ENCODE measurements at regions not wholly inside any gene's neighbourhood (a gene's known extent, or its start where the extent isn't known, plus 50 kb on each side); places are given as distances from the start of the nearest gene placed in this dataset.

GRCh38 chr10:52678611-52679010 is 94.0 kb downstream of the MBL2 start:
- no peak overlapping the region for H3K4me2 ChIP-seq (ENCODE audit: insufficient read depth, insufficient read length, low read length)
- no peak overlapping the region for H2AK5ac ChIP-seq (ENCODE audit: insufficient read length, low read length)

More at GRCh38 chr10:52678611-52679010, 94.0 kb downstream of the MBL2 start:
- Histone ChIP-seq H3K27me3 (ENCODE audit: insufficient read depth, low read length) (no peaks in the 10 kb centered on the region), H2BK20ac (ENCODE audit: low read depth, low read length, poor library complexity, severe bottlenecking) (no peak overlapping the region), H3K56ac (ENCODE audit: insufficient read length, low read depth, low read length) (no peak overlapping the region), H2BK12ac (ENCODE audit: insufficient read length, low read depth, low read length) (no peak overlapping the region), H3K23me2 (ENCODE audit: insufficient read length, low read depth, low read length, poor library complexity, severe bottlenecking) (no peaks in the 10 kb centered on the region), H2BK5ac (ENCODE audit: insufficient read length, low read length) (no peak overlapping the region), H4K20me1 (ENCODE audit: control insufficient read depth, insufficient read depth, insufficient read length) (no peaks in the 10 kb centered on the region), H4K5ac (ENCODE audit: insufficient read length, low read depth, low read length) (no peak overlapping the region), H3K79me2 (ENCODE audit: insufficient read depth, low read length) (0 out of 2 replicates have a peak, but pooled peaks cover 2% of the 10 kb centered on the region), H3K9me3 (ENCODE audit: control insufficient read depth, low read depth, low read length) (no peaks in the 10 kb centered on the region), H2BK15ac (ENCODE audit: low read depth, low read length) (no peak overlapping the region), H2AFZ (ENCODE audit: low read length) (no peak overlapping the region), H3K4ac (ENCODE audit: low read depth, low read length) (no peak overlapping the region), H4K91ac (ENCODE audit: insufficient read length, low read depth, low read length) (no peak overlapping the region), H3K18ac (ENCODE audit: insufficient read length, low read depth, low read length) (no peak overlapping the region), H3K27ac (ENCODE audit: insufficient read length, low read depth, low read length) (no peak overlapping the region), H3K14ac (ENCODE audit: insufficient read depth, low read length) (no peak overlapping the region), H3K79me1 (ENCODE audit: insufficient read depth, low read depth, low read length, poor library complexity, severe bottlenecking) (no peaks in the 10 kb centered on the region), H3K23ac (ENCODE audit: insufficient read length, low read depth, low read length) (no peak overlapping the region), H4K8ac (replicated peaks; ENCODE audit: insufficient read length, low read depth, low read length) (no peak overlapping the region), H3K9ac (ENCODE audit: extremely low read depth, insufficient read length, low read length) (no peak overlapping the region), H2BK120ac (ENCODE audit: low read depth, low read length, poor library complexity, severe bottlenecking) (no peak overlapping the region), H3T11ph (ENCODE audit: low read length) (no peak overlapping the region), H3K4me1 (ENCODE audit: insufficient read depth, low read length) (no peaks in the 10 kb centered on the region; the same call in 1 of the 2 replicates)
- Mint-ChIP-seq H3K36me3 (ENCODE audit: insufficient read depth in 1 of 3, low read depth in 3 of 3) (no peaks in the 10 kb centered on the region), H3K4me1 (peaks cover 10 to 12% of the 10 kb centered on the region in 2 experiments), H3K27ac (no peak overlapping the region), H3K27me3 (ENCODE audit: low read depth) (no peaks in the 10 kb centered on the region), H3K4me3 (no peak overlapping the region), H3K9me3 (no peaks in the 10 kb centered on the region; a peak in 1 of 5 replicates)
- WGBS (ENCODE audit: extremely low coverage, insufficient read length, low lambda C conversion rate) = no CpG with 5 or more reads among the region's 5 CpGs
- no peak for TF ChIP-seq CTCF (conservative IDR thresholded peaks at IDR 0.05)
- no peak for DNase-seq
